ENCODE measurements at regions not wholly inside any gene's neighbourhood (a gene's known extent, or its start where the extent isn't known, plus 50 kb on each side); places are given as distances from the start of the nearest gene placed in this dataset.
A peak's percentile ranks its signal among the peaks of the same experiment; 100 is the strongest.

GRCh38 chr16:87174061-87174460 lies 143.1 kb downstream of the C16orf95 start:
- no peak overlapping the region for H3K4me2 ChIP-seq (ENCODE audit: low read length)
- no peaks in the 10 kb centered on the region for H3K79me2 ChIP-seq (ENCODE audit: insufficient read depth, low read length)
- H3K27me3 ChIP-seq (ENCODE audit: insufficient read depth, low read length): no peaks in the 10 kb centered on the region
- H3K9ac ChIP-seq (ENCODE audit: low read length): no peak overlapping the region
- Mint-ChIP-seq H3K27ac (ENCODE audit: unreplicated experiment) (no peak overlapping the region), H3K9me3 (ENCODE audit: unreplicated experiment) (no peaks in the 10 kb centered on the region), H3K4me1 (ENCODE audit: low read depth, unreplicated experiment) (peaks cover 10% of the 10 kb centered on the region), H3K4me3 (ENCODE audit: unreplicated experiment) (no peak overlapping the region), H3K27me3 (ENCODE audit: low read depth, unreplicated experiment) (peaks cover 21% of the 10 kb centered on the region), H3K36me3 (ENCODE audit: low read depth, unreplicated experiment) (no peaks in the 10 kb centered on the region)
- H3K36me3 ChIP-seq (ENCODE audit: insufficient read depth, low read length): no peaks in the 10 kb centered on the region
- H3K4me1 ChIP-seq (ENCODE audit: insufficient read depth, low read length): peaks cover 16% of the 10 kb centered on the region
- H3K4me3 ChIP-seq (ENCODE audit: insufficient read depth, low read depth, low read length): no peak overlapping the region
- no peak overlapping the region for H3K27ac ChIP-seq (ENCODE audit: low read depth, low read length)
- no peak overlapping the region for H2AFZ ChIP-seq (ENCODE audit: low read depth, low read length)
- DNase-seq (ENCODE audit: low read depth) (no peak), FAIRE-seq (no peak)
- H4K20me1 ChIP-seq (ENCODE audit: insufficient read depth, low read length): no peaks in the 10 kb centered on the region
- no peaks in the 10 kb centered on the region for H3K9me3 ChIP-seq (ENCODE audit: insufficient read depth, low read depth, low read length)
- TF ChIP-seq, protein P1, sequence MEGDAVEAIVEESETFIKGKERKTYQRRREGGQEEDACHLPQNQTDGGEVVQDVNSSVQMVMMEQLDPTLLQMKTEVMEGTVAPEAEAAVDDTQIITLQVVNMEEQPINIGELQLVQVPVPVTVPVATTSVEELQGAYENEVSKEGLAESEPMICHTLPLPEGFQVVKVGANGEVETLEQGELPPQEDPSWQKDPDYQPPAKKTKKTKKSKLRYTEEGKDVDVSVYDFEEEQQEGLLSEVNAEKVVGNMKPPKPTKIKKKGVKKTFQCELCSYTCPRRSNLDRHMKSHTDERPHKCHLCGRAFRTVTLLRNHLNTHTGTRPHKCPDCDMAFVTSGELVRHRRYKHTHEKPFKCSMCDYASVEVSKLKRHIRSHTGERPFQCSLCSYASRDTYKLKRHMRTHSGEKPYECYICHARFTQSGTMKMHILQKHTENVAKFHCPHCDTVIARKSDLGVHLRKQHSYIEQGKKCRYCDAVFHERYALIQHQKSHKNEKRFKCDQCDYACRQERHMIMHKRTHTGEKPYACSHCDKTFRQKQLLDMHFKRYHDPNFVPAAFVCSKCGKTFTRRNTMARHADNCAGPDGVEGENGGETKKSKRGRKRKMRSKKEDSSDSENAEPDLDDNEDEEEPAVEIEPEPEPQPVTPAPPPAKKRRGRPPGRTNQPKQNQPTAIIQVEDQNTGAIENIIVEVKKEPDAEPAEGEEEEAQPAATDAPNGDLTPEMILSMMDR (IDR thresholded peaks at IDR 0.05; ENCODE audit: insufficient read depth, low read depth, low read length): no peak
- no peak for TF ChIP-seq EZH2 (IDR thresholded peaks at IDR 0.05; ENCODE audit: insufficient read depth, low read length)

DNA sequence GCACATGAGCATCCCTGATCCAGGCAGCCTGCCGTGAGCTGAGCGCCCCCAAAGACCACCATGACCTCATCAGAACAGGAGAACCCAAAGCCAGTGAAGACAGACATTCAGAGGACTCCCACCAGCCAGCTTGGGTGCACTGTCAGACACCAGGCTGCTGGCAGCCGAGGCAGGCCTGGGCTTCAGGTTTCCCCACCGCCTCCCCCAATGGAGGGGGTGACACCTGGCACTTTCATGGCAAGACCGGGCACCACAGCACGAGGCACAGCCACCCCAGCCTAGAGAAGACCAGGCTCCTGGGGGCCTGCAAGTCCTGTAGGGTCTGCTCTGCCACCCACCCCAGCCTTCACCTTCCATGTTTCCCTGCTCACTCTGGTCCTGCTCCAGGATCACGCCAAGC lies 140.5 kb downstream of the C16orf95 start:
- Histone ChIP-seq H3K4me3 (ENCODE audit: insufficient read depth, low read depth, low read length) (no peak overlapping the region), H3K36me3 (ENCODE audit: insufficient read depth, low read length) (no peaks in the 10 kb centered on the region), H4K20me1 (ENCODE audit: insufficient read depth, low read length) (no peaks in the 10 kb centered on the region), H3K27ac (ENCODE audit: low read depth, low read length) (no peak overlapping the region), H3K4me1 (ENCODE audit: insufficient read depth, low read length) (peaks cover 28% of the 10 kb centered on the region), H3K27me3 (ENCODE audit: insufficient read depth, low read length) (no peaks in the 10 kb centered on the region), H3K79me2 (ENCODE audit: insufficient read depth, low read length) (no peaks in the 10 kb centered on the region), H2AFZ (ENCODE audit: low read depth, low read length) (no peak overlapping the region), H3K4me2 (ENCODE audit: low read length) (no peak overlapping the region), H3K9me3 (ENCODE audit: insufficient read depth, low read depth, low read length) (no peaks in the 10 kb centered on the region), H3K9ac (ENCODE audit: low read length) (no peak overlapping the region)
- no peaks in the 10 kb centered on the region for H3K36me3 Mint-ChIP-seq (ENCODE audit: low read depth, unreplicated experiment)
- H3K27ac Mint-ChIP-seq (ENCODE audit: unreplicated experiment): no peak overlapping the region
- FAIRE-seq (no peak), DNase-seq (ENCODE audit: low read depth) (no peak)
- H3K4me1 Mint-ChIP-seq (ENCODE audit: low read depth, unreplicated experiment): peaks cover 16% of the 10 kb centered on the region
- H3K27me3 Mint-ChIP-seq (ENCODE audit: low read depth, unreplicated experiment): peaks cover 13% of the 10 kb centered on the region
- H3K9me3 Mint-ChIP-seq (ENCODE audit: unreplicated experiment): no peaks in the 10 kb centered on the region
- no peak overlapping the region for H3K4me3 Mint-ChIP-seq (ENCODE audit: unreplicated experiment)
- TF ChIP-seq, protein P1 (IDR thresholded peaks at IDR 0.05; ENCODE audit: insufficient read depth, low read depth, low read length): no peak
- no peak for TF ChIP-seq EZH2 (IDR thresholded peaks at IDR 0.05; ENCODE audit: insufficient read depth, low read length)

- no peaks in the 10 kb centered on the region for H3K36me3 Mint-ChIP-seq (ENCODE audit: low read depth, unreplicated experiment)
- Histone ChIP-seq H3K9ac (ENCODE audit: low read length) (peak overlapping the region; percentile 80), H4K20me1 (ENCODE audit: insufficient read depth, low read length) (no peaks in the 10 kb centered on the region), H3K27me3 (ENCODE audit: insufficient read depth, low read length) (no peaks in the 10 kb centered on the region), H3K4me3 (ENCODE audit: insufficient read depth, low read depth, low read length) (no peak overlapping the region), H2AFZ (ENCODE audit: low read depth, low read length) (peak overlapping the region; percentile 70), H3K9me3 (ENCODE audit: insufficient read depth, low read depth, low read length) (no peaks in the 10 kb centered on the region), H3K4me2 (ENCODE audit: low read length) (peak overlapping the region; percentile 76), H3K79me2 (ENCODE audit: insufficient read depth, low read length) (no peaks in the 10 kb centered on the region), H3K27ac (ENCODE audit: low read depth, low read length) (no peak overlapping the region), H3K36me3 (ENCODE audit: insufficient read depth, low read length) (no peaks in the 10 kb centered on the region), H3K4me1 (ENCODE audit: insufficient read depth, low read length) (peaks cover 28% of the 10 kb centered on the region)
- TF ChIP-seq, protein P1 (IDR thresholded peaks at IDR 0.05; ENCODE audit: insufficient read depth, low read depth, low read length): no peak
- TF ChIP-seq EZH2 (IDR thresholded peaks at IDR 0.05; ENCODE audit: insufficient read depth, low read length): no peak
- no peak overlapping the region for H3K27ac Mint-ChIP-seq (ENCODE audit: unreplicated experiment)
- no peak overlapping the region for H3K4me3 Mint-ChIP-seq (ENCODE audit: unreplicated experiment)
- FAIRE-seq (no peak), DNase-seq (ENCODE audit: low read depth) (no peak)
- H3K9me3 Mint-ChIP-seq (ENCODE audit: unreplicated experiment): no peaks in the 10 kb centered on the region
- H3K27me3 Mint-ChIP-seq (ENCODE audit: low read depth, unreplicated experiment): peaks cover 14% of the 10 kb centered on the region
- peaks cover 16% of the 10 kb centered on the region for H3K4me1 Mint-ChIP-seq (ENCODE audit: low read depth, unreplicated experiment)
Measured at GRCh38 chr16:87177673-87178072, 139.5 kb downstream of the C16orf95 start.

Measured in astrocyte (in vitro differentiated cells and primary cell).